OCI-LY3 (cell line): ENCODE measurements at regions not wholly inside any gene's neighbourhood (a gene's known extent, or its start where the extent isn't known, plus 50 kb on each side); places are given as distances from the start of the nearest gene placed in this dataset.

ENCODE experiments used
- CTCF ChIP-seq: fragments of 200-600, 300-600 bp; sonication (generic); IDR thresholded peaks from 2 replicates; pipeline ENCODE4 v1.5.1; 2014; ENCODE audit warnings: antibody characterized with exemption, low read length, low read depth
- EZH2phosphoT487 ChIP-seq: fragments of 200-600 bp; shearing (Covaris generic); IDR thresholded peaks from 2 replicates; pipeline ENCODE4 v1.6.1; 2018; ENCODE audit warnings: antibody characterized with exemption, mixed run types, low read depth

DNA sequence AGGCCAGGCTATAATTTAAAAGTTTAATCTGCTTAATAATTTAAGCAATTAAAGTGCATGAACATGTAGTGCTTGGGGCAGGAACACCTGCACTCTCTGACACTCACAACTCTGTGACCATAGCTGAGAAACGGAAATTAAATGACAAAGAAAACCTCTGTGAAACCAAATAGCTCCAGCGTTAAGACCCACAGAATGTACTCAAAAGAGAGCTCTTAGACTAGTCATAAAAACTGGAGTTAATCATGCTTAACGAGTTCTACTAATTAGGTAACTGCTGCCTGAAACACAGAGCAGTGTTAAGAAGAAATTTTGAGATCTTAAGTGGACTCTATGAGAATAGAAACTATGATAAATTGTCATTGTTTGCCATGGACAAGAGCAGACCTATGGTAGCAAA is 174.4 kb upstream of the SPIN4 start:
- TF ChIP-seq CTCF (no peak), EZH2phosphoT487 (no peak)
